ENCODE measurements at regions not wholly inside any gene's neighbourhood (a gene's known extent, or its start where the extent isn't known, plus 50 kb on each side); places are given as distances from the start of the nearest gene placed in this dataset.
A peak's percentile ranks its signal among the peaks of the same experiment; 100 is the strongest.

GRCh38 chr12:89863968-89864367, 155.3 kb upstream of the ATP2B1 start:
- no peak for DNase-seq
- intact Hi-C loops (cut with DNase I) = no loop called here
- peak; percentile 58 for ATAC-seq (ENCODE audit: poor library complexity)

GRCh38 chr12:89863493-89863938, 154.9 kb upstream of the ATP2B1 start:
- no peak for DNase-seq
- intact Hi-C loops (cut with DNase I) = no loop called here
- no peak for ATAC-seq (ENCODE audit: poor library complexity)

- ATAC-seq (ENCODE audit: poor library complexity) (peak; percentile 82), DNase-seq (no peak)
- intact Hi-C loops (cut with DNase I) = no loop called here
These were observed 154.1 kb upstream of the ATP2B1 start for GRCh38 chr12:89862511-89863445.

- intact Hi-C loops (cut with DNase I) = no loop called here
- DNase-seq (no peak), ATAC-seq (ENCODE audit: poor library complexity) (no peak)
These were observed 152.4 kb upstream of the ATP2B1 start for GRCh38 chr12:89861086-89861485.

- DNase-seq = no peak
- no peak for ATAC-seq (ENCODE audit: poor library complexity)
- intact Hi-C loops (cut with DNase I) = no loop called here
These were observed 151.0 kb upstream of the ATP2B1 start for GRCh38 chr12:89859508-89860220.

GRCh38 chr12:89858718-89859117, 150.1 kb upstream of the ATP2B1 start:
- intact Hi-C loops (cut with DNase I) = no loop called here
- no peak for ATAC-seq (ENCODE audit: poor library complexity)
- DNase-seq = no peak

GRCh38 chr12:89857652-89858274, 149.1 kb upstream of the ATP2B1 start:
- peak; percentile 64 for ATAC-seq (ENCODE audit: poor library complexity)
- intact Hi-C loops (cut with DNase I) = no loop called here
- DNase-seq = no peak

GRCh38 chr12:89856431-89856830, 147.8 kb upstream of the ATP2B1 start:
- ATAC-seq (ENCODE audit: poor library complexity) (peak; percentile 43), DNase-seq (no peak)
- intact Hi-C loops (cut with DNase I) = no loop called here

GRCh38 chr12:89848732-89849131, 140.1 kb upstream of the ATP2B1 start:
- ATAC-seq (ENCODE audit: poor library complexity) (peak; percentile 97), DNase-seq (peak; percentile 42)
- intact Hi-C loops (cut with DNase I) = no loop called here

GRCh38 chr12:89846473-89847055, 137.9 kb upstream of the ATP2B1 start:
- intact Hi-C loops (cut with DNase I) = no loop called here
- no peak for ATAC-seq (ENCODE audit: poor library complexity)
- no peak for DNase-seq

GRCh38 chr12:89845767-89846166, 137.1 kb upstream of the ATP2B1 start:
- intact Hi-C loops (cut with DNase I) = no loop called here
- ATAC-seq (ENCODE audit: poor library complexity) (no peak), DNase-seq (no peak)

GRCh38 chr12:89845366-89845765, 136.7 kb upstream of the ATP2B1 start:
- intact Hi-C loops (cut with DNase I) = no loop called here
- DNase-seq = no peak
- ATAC-seq (ENCODE audit: poor library complexity) = no peak

GRCh38 chr12:89844539-89844938, 135.9 kb upstream of the ATP2B1 start:
- DNase-seq (no peak), ATAC-seq (ENCODE audit: poor library complexity) (no peak)
- intact Hi-C loops (cut with DNase I) = no loop called here

- DNase-seq = no peak
- intact Hi-C loops (cut with DNase I) = no loop called here
- no peak for ATAC-seq (ENCODE audit: poor library complexity)
These were observed 131.7 kb upstream of the ATP2B1 start for GRCh38 chr12:89840162-89840922.

- intact Hi-C loops (cut with DNase I) = no loop called here
- ATAC-seq (ENCODE audit: poor library complexity) (no peak), DNase-seq (no peak)
These were observed 130.8 kb upstream of the ATP2B1 start for GRCh38 chr12:89839444-89839843.

GRCh38 chr12:89838833-89839232, 130.2 kb upstream of the ATP2B1 start:
- ATAC-seq (ENCODE audit: poor library complexity) (no peak), DNase-seq (no peak)
- intact Hi-C loops (cut with DNase I) = no loop called here

- intact Hi-C loops (cut with DNase I) = no loop called here
- no peak for ATAC-seq (ENCODE audit: poor library complexity)
- DNase-seq = no peak
These were observed 127.4 kb upstream of the ATP2B1 start for GRCh38 chr12:89836026-89836425.

- intact Hi-C loops (cut with DNase I) = no loop called here
- DNase-seq (no peak), ATAC-seq (ENCODE audit: poor library complexity) (no peak)
These were observed 126.0 kb upstream of the ATP2B1 start for GRCh38 chr12:89834676-89835075.

Measured in Right ventricle myocardium superior (tissue), 1 donor.